ENCODE measurements at regions not wholly inside any gene's neighbourhood (a gene's known extent, or its start where the extent isn't known, plus 50 kb on each side); places are given as distances from the start of the nearest gene placed in this dataset.

DNA sequence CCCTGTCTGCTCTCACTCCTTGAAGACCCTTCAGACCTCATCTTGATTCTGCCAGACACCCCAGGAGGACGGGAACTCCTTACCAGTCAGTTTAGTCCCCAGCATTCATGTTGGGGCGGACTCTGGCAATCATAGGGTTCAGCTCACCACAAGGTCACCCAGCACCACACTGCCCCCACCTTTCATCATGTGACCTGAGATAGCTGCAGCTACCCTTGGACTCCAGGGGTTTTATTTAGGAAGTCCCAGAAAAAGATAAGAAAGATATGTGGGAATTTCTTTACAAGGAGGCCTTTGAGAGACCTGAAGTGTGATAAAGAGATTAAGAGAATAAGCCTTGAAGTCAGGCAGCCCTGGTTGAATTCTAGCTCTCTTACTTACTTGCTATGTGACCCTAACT, 59.8 kb upstream of the NLK start:
- H3K4me3 ChIP-seq (ENCODE audit: low read depth, poor library complexity, severe bottlenecking): no peak overlapping the region
- intact Hi-C loops (cut with DNase I; ENCODE audit: low total_unique reads): no loop called here
- 87 to 89% methylated on average over 2 of the region's 2 CpGs for WGBS, 2 donors
- no peak for DNase-seq (ENCODE audit: low spot score in 2 of 2)
- TF ChIP-seq, protein P1, sequence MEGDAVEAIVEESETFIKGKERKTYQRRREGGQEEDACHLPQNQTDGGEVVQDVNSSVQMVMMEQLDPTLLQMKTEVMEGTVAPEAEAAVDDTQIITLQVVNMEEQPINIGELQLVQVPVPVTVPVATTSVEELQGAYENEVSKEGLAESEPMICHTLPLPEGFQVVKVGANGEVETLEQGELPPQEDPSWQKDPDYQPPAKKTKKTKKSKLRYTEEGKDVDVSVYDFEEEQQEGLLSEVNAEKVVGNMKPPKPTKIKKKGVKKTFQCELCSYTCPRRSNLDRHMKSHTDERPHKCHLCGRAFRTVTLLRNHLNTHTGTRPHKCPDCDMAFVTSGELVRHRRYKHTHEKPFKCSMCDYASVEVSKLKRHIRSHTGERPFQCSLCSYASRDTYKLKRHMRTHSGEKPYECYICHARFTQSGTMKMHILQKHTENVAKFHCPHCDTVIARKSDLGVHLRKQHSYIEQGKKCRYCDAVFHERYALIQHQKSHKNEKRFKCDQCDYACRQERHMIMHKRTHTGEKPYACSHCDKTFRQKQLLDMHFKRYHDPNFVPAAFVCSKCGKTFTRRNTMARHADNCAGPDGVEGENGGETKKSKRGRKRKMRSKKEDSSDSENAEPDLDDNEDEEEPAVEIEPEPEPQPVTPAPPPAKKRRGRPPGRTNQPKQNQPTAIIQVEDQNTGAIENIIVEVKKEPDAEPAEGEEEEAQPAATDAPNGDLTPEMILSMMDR (IDR thresholded peaks at IDR 0.05): no peak
- no peak for TF ChIP-seq POLR2A (IDR thresholded peaks at IDR 0.05)

DNA sequence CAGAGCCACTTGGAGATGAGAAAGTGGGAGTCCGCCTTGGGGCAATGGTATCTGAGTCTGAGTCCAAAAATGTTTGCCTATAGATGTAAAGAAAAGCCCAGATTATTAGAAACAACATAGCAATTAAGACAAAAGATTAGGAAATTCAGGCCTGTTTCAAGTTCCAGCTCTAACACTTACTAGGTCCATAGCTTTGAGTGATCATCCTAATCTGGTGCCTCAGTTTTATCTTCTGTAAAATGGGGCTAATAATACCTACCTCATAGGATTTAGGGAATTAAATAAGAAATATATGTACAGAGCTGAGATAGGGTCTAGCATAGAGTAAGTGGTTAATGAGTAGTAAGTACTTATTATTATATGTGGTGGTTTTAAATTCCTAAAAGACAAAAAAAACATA, 58.6 kb upstream of the NLK start:
- intact Hi-C loops (cut with DNase I; ENCODE audit: low total_unique reads): no loop called here
- 74 to 82% methylated on average over 1 of the region's 1 CpG for WGBS, 2 donors
- DNase-seq (ENCODE audit: low spot score in 2 of 2): no peak
- TF ChIP-seq POLR2A (IDR thresholded peaks at IDR 0.05): no peak
- TF ChIP-seq, protein P1 (IDR thresholded peaks at IDR 0.05): no peak
- no peak overlapping the region for H3K4me3 ChIP-seq (ENCODE audit: low read depth, poor library complexity, severe bottlenecking)

DNA sequence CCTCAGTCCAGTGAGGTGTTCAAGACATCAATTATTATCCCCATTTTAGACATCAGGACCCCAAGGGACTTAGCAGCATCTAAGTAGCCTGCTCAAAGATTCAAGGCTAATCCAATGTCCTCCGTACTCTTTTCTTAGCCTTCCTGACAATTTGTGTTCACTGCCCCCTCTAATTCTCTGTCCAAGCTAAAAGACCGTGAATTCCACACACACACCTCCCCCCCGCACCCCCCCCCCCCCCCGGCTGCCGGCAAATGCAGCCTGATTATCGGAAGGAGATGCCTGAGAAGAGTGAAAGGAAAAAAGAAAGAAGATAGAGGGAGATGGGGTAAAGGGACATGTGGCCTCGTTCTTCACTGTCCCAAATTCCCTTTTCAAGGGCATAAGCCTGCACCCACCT, 58.1 kb upstream of the NLK start:
- TF ChIP-seq POLR2A (IDR thresholded peaks at IDR 0.05): no peak
- TF ChIP-seq, protein P1 (IDR thresholded peaks at IDR 0.05): no peak
- no peak for DNase-seq (ENCODE audit: low spot score in 2 of 2)
- H3K4me3 ChIP-seq (ENCODE audit: low read depth, poor library complexity, severe bottlenecking): no peak overlapping the region
- intact Hi-C loops (cut with DNase I; ENCODE audit: low total_unique reads): no loop called here
- WGBS, 2 donors: 27 to 54% methylated on average over 7 of the region's 7 CpGs

DNA sequence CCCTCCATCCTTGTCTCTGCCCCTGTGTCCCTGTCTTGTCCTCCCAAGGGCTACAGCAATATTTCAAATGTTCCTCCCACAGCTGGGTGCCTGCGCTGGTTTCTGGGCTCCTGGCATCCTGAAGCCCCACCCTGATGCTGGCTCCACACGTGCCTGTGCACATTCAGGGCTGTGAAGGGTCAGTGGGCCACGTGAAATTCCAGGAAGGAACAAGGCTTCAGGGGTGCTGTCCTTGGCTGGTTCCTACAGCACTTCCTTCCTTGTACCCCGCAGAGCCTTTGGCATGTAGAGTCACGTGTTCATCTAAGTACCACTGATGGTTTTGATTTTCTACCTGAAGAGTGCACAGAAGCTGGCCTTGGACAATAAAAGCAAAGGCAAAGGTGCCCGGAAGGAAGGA, 57.7 kb upstream of the NLK start:
- intact Hi-C loops (cut with DNase I; ENCODE audit: low total_unique reads): no loop called here
- 21 to 30% methylated on average over 6 of the region's 6 CpGs for WGBS, 2 donors

DNA sequence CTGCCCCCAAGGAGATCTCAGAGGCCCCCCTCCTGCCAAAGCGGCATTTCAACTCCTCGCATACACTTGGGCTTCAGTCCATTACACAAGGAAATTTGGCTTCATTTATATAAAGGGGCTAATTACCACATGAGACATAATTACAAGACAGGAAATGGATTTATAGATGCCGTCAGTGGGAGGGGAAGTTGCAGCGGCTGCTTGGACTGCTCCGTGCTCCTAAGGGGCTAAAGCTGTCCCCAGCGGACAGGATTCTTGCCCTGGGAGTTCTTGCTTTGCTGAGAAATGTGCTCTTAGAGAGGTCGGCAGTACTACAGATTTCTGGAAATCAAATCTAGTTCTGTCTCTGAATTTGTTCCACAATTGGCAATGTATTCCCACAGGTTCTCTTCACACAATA, 57.2 kb upstream of the NLK start:
- TF ChIP-seq, protein P1 (IDR thresholded peaks at IDR 0.05): no peak
- TF ChIP-seq POLR2A (IDR thresholded peaks at IDR 0.05): no peak
- WGBS, 2 donors: 13 to 18% methylated on average over 7 of the region's 7 CpGs
- DNase-seq (ENCODE audit: low spot score in 2 of 2): no peak
- intact Hi-C loops (cut with DNase I; ENCODE audit: low total_unique reads): no loop called here
- H3K4me3 ChIP-seq (ENCODE audit: low read depth, poor library complexity, severe bottlenecking): no peak overlapping the region

More for the DNA sequence above, 57.7 kb upstream of the NLK start:
- no peak overlapping the region for H3K4me3 ChIP-seq (ENCODE audit: low read depth, poor library complexity, severe bottlenecking)
- TF ChIP-seq, protein P1 (IDR thresholded peaks at IDR 0.05): no peak
- no peak for TF ChIP-seq POLR2A (IDR thresholded peaks at IDR 0.05)
- DNase-seq (ENCODE audit: low spot score in 2 of 2): no peak

DNA sequence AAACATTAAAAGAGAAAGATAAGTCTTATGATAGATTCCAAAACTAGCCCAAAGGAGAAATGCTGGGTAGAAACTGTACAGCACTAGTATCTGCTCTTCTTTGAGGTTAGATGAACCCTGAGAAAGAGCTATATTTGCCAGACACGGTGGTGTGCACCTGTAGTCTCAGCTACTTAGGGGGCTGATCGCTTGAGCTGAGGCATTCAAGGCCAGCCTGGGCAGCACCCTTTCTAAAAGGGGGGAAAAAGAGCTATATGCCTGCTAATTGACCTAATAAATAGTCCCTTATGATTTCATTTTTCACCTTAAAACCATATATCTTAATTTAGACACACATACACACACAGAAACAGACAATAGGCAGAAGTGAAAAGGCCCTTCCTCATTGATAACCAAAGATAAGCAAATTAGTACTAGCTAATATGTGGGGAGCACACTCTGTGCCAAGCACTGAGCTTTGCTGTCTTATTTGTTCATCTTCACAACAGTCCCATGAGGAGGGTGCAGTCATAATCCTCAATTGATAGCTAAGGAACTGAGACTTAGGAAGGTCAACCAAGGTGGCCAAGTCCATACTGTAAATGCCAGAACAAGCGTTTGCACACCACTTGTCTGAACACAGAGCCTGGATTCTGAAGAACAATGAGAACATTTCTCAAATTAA, 56.6 kb upstream of the NLK start:
- 65 to 73% methylated on average over 3 of the region's 3 CpGs for WGBS, 2 donors
- DNase-seq (ENCODE audit: low spot score in 2 of 2): no peak
- H3K4me3 ChIP-seq (ENCODE audit: low read depth, poor library complexity, severe bottlenecking): no peak overlapping the region
- intact Hi-C loops (cut with DNase I; ENCODE audit: low total_unique reads): no loop called here
- no peak for TF ChIP-seq POLR2A (IDR thresholded peaks at IDR 0.05)
- TF ChIP-seq, protein P1 (IDR thresholded peaks at IDR 0.05): no peak
